ENCODE measurements at regions not wholly inside any gene's neighbourhood (a gene's known extent, or its start where the extent isn't known, plus 50 kb on each side); places are given as distances from the start of the nearest gene placed in this dataset.

- H3K4me2 ChIP-seq (ENCODE audit: low read length), result no peak overlapping the region
- no peaks in the 10 kb centered on the region for H3K36me3 ChIP-seq (ENCODE audit: insufficient read depth, low read length)
- H3K9ac ChIP-seq (ENCODE audit: low read length), result no peak overlapping the region
- H3F3A ChIP-seq (ENCODE audit: insufficient read depth, low read length), result no peaks in the 10 kb centered on the region
- no peaks in the 10 kb centered on the region for H3K79me2 ChIP-seq (ENCODE audit: insufficient read depth, low read length)
- TF ChIP-seq EZH2 (IDR thresholded peaks at IDR 0.05; ENCODE audit: borderline replicate concordance, low read length) (no peak), CTCF (IDR thresholded peaks at IDR 0.05; ENCODE audit: low read length) (no peak)
- no peak overlapping the region for H3K27ac ChIP-seq (ENCODE audit: low read depth, low read length, poor library complexity, severe bottlenecking)
- no peaks in the 10 kb centered on the region for H3K9me3 ChIP-seq (ENCODE audit: low read length)
- H4K20me1 ChIP-seq (ENCODE audit: insufficient read depth, low read length), result no peaks in the 10 kb centered on the region
- H3K4me1 ChIP-seq (ENCODE audit: insufficient read depth, low read length, severe bottlenecking), result no peaks in the 10 kb centered on the region
- H3K4me3 ChIP-seq (ENCODE audit: low read depth, low read length, poor library complexity, severe bottlenecking), result no peak overlapping the region
- no peaks in the 10 kb centered on the region; the same call in 1 of the 2 replicates for H3K27me3 ChIP-seq (ENCODE audit: insufficient read depth, low read length)
- no peaks in the 10 kb centered on the region for H3K9me2 ChIP-seq (ENCODE audit: low read depth, low read length)
- no peak overlapping the region for H2AFZ ChIP-seq (ENCODE audit: low read length)
These were observed 80.4 kb upstream of the CCBE1 start for GRCh38 chr18:59777636-59778035.

GRCh38 chr18:59769129-59769865, 72.1 kb upstream of the CCBE1 start:
- Histone ChIP-seq H3K27me3 (ENCODE audit: insufficient read depth, low read length) (no peaks in the 10 kb centered on the region), H3K9me3 (ENCODE audit: low read length) (no peaks in the 10 kb centered on the region), H3F3A (ENCODE audit: insufficient read depth, low read length) (no peaks in the 10 kb centered on the region), H3K4me3 (ENCODE audit: low read depth, low read length, poor library complexity, severe bottlenecking) (no peak overlapping the region), H3K4me2 (ENCODE audit: low read length) (no peak overlapping the region), H3K9ac (ENCODE audit: low read length) (no peak overlapping the region), H4K20me1 (ENCODE audit: insufficient read depth, low read length) (no peaks in the 10 kb centered on the region), H3K79me2 (ENCODE audit: insufficient read depth, low read length) (no peaks in the 10 kb centered on the region), H3K36me3 (ENCODE audit: insufficient read depth, low read length) (no peaks in the 10 kb centered on the region), H3K27ac (ENCODE audit: low read depth, low read length, poor library complexity, severe bottlenecking) (no peak overlapping the region), H3K4me1 (ENCODE audit: insufficient read depth, low read length, severe bottlenecking) (no peaks in the 10 kb centered on the region), H2AFZ (ENCODE audit: low read length) (no peak overlapping the region), H3K9me2 (ENCODE audit: low read depth, low read length) (no peaks in the 10 kb centered on the region)
- TF ChIP-seq EZH2 (IDR thresholded peaks at IDR 0.05; ENCODE audit: borderline replicate concordance, low read length), result no peak
- no peak for TF ChIP-seq CTCF (IDR thresholded peaks at IDR 0.05; ENCODE audit: low read length)

GRCh38 chr18:59768409-59768808, 71.2 kb upstream of the CCBE1 start:
- Histone ChIP-seq H3K4me2 (ENCODE audit: low read length) (no peak overlapping the region), H3K9ac (ENCODE audit: low read length) (no peak overlapping the region), H2AFZ (ENCODE audit: low read length) (no peak overlapping the region), H3K36me3 (ENCODE audit: insufficient read depth, low read length) (no peaks in the 10 kb centered on the region), H3K9me3 (ENCODE audit: low read length) (no peaks in the 10 kb centered on the region), H3K4me3 (ENCODE audit: low read depth, low read length, poor library complexity, severe bottlenecking) (no peak overlapping the region), H3K79me2 (ENCODE audit: insufficient read depth, low read length) (no peaks in the 10 kb centered on the region), H3K4me1 (ENCODE audit: insufficient read depth, low read length, severe bottlenecking) (no peaks in the 10 kb centered on the region), H4K20me1 (ENCODE audit: insufficient read depth, low read length) (no peaks in the 10 kb centered on the region), H3K27ac (ENCODE audit: low read depth, low read length, poor library complexity, severe bottlenecking) (no peak overlapping the region), H3F3A (ENCODE audit: insufficient read depth, low read length) (no peaks in the 10 kb centered on the region), H3K9me2 (ENCODE audit: low read depth, low read length) (no peaks in the 10 kb centered on the region), H3K27me3 (ENCODE audit: insufficient read depth, low read length) (no peaks in the 10 kb centered on the region)
- TF ChIP-seq EZH2 (IDR thresholded peaks at IDR 0.05; ENCODE audit: borderline replicate concordance, low read length), result no peak
- TF ChIP-seq CTCF (IDR thresholded peaks at IDR 0.05; ENCODE audit: low read length), result no peak
